Trophoblast cell (in vitro differentiated cells and primary cell): ENCODE measurements at regions not wholly inside any gene's neighbourhood (a gene's known extent, or its start where the extent isn't known, plus 50 kb on each side); places are given as distances from the start of the nearest gene placed in this dataset.

Experiments used
- DNase-seq, 2 donors: peaks; one replicate each; pipeline ENCODE4 v3.0.0-alpha.2; 2016
- H2AFZ ChIP-seq: 2 replicates; pipeline ENCODE4 v1.6.1; 2013; ENCODE audit warnings: low read length, moderate library complexity, mild to moderate bottlenecking; ENCODE audit not compliant: insufficient read depth, poor library complexity
- H2AK5ac ChIP-seq: 2 replicates; pipeline ENCODE4 v1.6.1; 2013; ENCODE audit warnings: mild to moderate bottlenecking, low read length
- H2BK120ac ChIP-seq: 2 replicates; pipeline ENCODE4 v1.6.1; 2013; ENCODE audit warnings: low read length, mild to moderate bottlenecking, moderate library complexity; ENCODE audit not compliant: insufficient read depth, poor library complexity
- H2BK12ac ChIP-seq: 2 replicates; pipeline ENCODE4 v1.6.1; 2013; ENCODE audit warnings: mild to moderate bottlenecking, low read length, moderate library complexity
- H2BK5ac ChIP-seq: 2 replicates; pipeline ENCODE4 v1.6.1; 2013; ENCODE audit warnings: low read length, low read depth, moderate library complexity, mild to moderate bottlenecking; ENCODE audit not compliant: poor library complexity
- H3K14ac ChIP-seq: 2 replicates; pipeline ENCODE4 v1.6.1; 2013; ENCODE audit warnings: mild to moderate bottlenecking, low read length
- H3K18ac ChIP-seq: 2 replicates; pipeline ENCODE4 v1.6.1; 2013; ENCODE audit warnings: mild to moderate bottlenecking, low read length
- H3K23ac ChIP-seq: 2 replicates; pipeline ENCODE4 v1.6.1; 2013; ENCODE audit warnings: low read length
- H3K27ac ChIP-seq: 2 replicates; pipeline ENCODE4 v1.5.1; 2013; ENCODE audit warnings: low read depth, mild to moderate bottlenecking, inconsistent platforms, low read length, moderate library complexity
- H3K27me3 ChIP-seq: 2 replicates; pipeline ENCODE4 v1.6.1; 2013; ENCODE audit warnings: inconsistent platforms, mild to moderate bottlenecking, low read length, moderate library complexity; ENCODE audit not compliant: insufficient read depth
- H3K36me3 ChIP-seq, 2 experiments: 1 replicate in 1 of 2; 2 replicates in 1 of 2; pipeline ENCODE4 v1.6.1; 2013; ENCODE audit warnings: low read length in 2 of 2, mild to moderate bottlenecking in 2 of 2, moderate library complexity in 1 of 2; ENCODE audit not compliant: insufficient read depth in 2 of 2, control insufficient read depth in 1 of 2
- H3K4ac ChIP-seq: 2 replicates; pipeline ENCODE4 v1.6.1; 2013; ENCODE audit warnings: low read depth, mild to moderate bottlenecking, low read length, moderate library complexity
- H3K4me1 ChIP-seq, 2 experiments: 1 replicate in 1 of 2; 2 replicates in 1 of 2; pipeline ENCODE4 v1.6.1; 2013; ENCODE audit warnings: low read length in 2 of 2, mild to moderate bottlenecking in 2 of 2, moderate library complexity in 1 of 2; ENCODE audit not compliant: insufficient read depth in 2 of 2, control insufficient read depth in 1 of 2
- H3K4me2 ChIP-seq: 2 replicates; pipeline ENCODE4 v1.6.1; 2013; ENCODE audit warnings: inconsistent platforms, mild to moderate bottlenecking, low read length, moderate library complexity
- H3K4me3 ChIP-seq: 2 replicates; pipeline ENCODE4 v1.5.1; 2013; ENCODE audit warnings: mild to moderate bottlenecking, low read depth, low read length, inconsistent platforms
- H3K79me1 ChIP-seq: one replicate; pipeline ENCODE4 v1.6.1; 2013; ENCODE audit warnings: low read length
- H3K79me2 ChIP-seq: 2 replicates; pipeline ENCODE4 v1.6.1; 2013; ENCODE audit warnings: low read length, mild to moderate bottlenecking; ENCODE audit not compliant: control insufficient read depth, insufficient read depth, poor library complexity
- H3K9ac ChIP-seq: 2 replicates; pipeline ENCODE4 v1.6.1; 2013; ENCODE audit warnings: mild to moderate bottlenecking, low read length
- H3K9me3 ChIP-seq: 2 replicates; pipeline ENCODE4 v1.6.1; 2013; ENCODE audit warnings: low read depth, mild to moderate bottlenecking, control low read depth, inconsistent platforms, low read length; ENCODE audit not compliant: insufficient read depth
- H4K12ac ChIP-seq: 2 replicates; pipeline ENCODE4 v1.6.1; 2013; ENCODE audit warnings: low read depth, mild to moderate bottlenecking, low read length, moderate library complexity
- H4K8ac ChIP-seq: 2 replicates; pipeline ENCODE4 v1.6.1; 2013; ENCODE audit warnings: low read depth, mild to moderate bottlenecking, low read length, moderate library complexity
- H4K91ac ChIP-seq: one replicate; pipeline ENCODE4 v1.6.1; 2013; ENCODE audit warnings: low read depth, mild to moderate bottlenecking, low read length, moderate library complexity
- WGBS: extraction: QIAGEN DNeasy Blood & Tissue Kit; methylation state at CpG from one replicate; pipeline ENCODE4 v1.1.7; 2013; ENCODE audit warnings: missing lambda C conversion rate; ENCODE audit not compliant: insufficient read length, insufficient coverage; ENCODE audit errors: extremely low coverage; 5-methylcytosine and 5-hydroxymethylcytosine counted together

DNA sequence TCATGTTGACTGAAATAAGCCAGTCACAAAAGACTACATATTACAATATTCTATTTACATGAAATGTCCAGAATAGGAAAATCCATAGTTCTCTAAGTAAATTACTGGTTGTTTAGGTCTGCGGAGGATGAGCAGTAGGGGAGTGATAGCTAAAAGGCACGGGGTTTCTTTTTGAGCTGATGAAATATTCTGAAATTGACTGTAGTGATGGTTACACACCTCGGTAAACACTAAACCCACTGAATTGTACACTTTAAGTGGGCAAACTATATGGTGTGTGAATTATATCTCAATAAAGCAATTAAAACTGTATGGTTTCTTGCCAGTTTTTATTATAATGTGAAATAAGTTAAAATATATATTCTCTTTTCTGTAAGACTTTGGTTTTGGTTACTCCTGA lies 77.7 kb upstream of the TMED7 start:
- no peak overlapping the region for H3K23ac ChIP-seq
- no CpG with 5 or more reads among the region's 3 CpGs for WGBS
- no peak overlapping the region for H3K9ac ChIP-seq

DNA sequence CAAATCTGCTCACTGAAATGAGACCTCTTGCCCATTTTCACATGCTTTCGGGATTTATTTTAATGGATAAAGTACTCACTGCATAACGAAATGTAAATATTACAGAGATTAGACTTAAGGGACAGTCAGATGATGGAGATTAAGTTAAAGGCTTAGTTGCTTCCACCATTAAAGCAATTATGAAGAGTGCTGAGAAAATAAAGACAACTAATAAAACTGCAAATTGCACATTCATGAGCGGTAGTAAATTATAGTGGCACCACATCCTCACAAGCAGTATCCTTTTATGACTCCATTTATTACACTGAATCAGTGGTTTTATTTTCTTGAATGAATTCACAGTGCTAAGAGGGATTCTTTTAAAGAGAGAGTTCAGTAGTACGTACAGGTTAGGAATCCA lies 76.2 kb upstream of the TMED7 start:
- Histone ChIP-seq H4K8ac (no peak overlapping the region), H3K4ac (no peak overlapping the region), H3K4me1 (no peaks in the 10 kb centered on the region), H3K36me3 (no peaks in the 10 kb centered on the region), H3K79me1 (no peaks in the 10 kb centered on the region), H2AFZ (no peak overlapping the region), H3K23ac (no peak overlapping the region), H3K4me3 (no peak overlapping the region), H4K12ac (no peak overlapping the region), H2AK5ac (no peak overlapping the region), H2BK5ac (no peak overlapping the region), H3K27ac (no peak overlapping the region), H2BK12ac (no peak overlapping the region), H3K14ac (no peak overlapping the region), H3K27me3 (no peaks in the 10 kb centered on the region), H4K91ac (no peak overlapping the region), H3K18ac (no peak overlapping the region), H3K9me3 (no peaks in the 10 kb centered on the region), H3K79me2 (no peaks in the 10 kb centered on the region), H3K9ac (no peak overlapping the region), H2BK120ac (no peak overlapping the region), H3K4me2 (no peak overlapping the region)
- no CpG with 5 or more reads among the region's 4 CpGs for WGBS
- DNase-seq = no peak

More for the DNA sequence above, 77.7 kb upstream of the TMED7 start:
- Histone ChIP-seq H3K4ac (no peak overlapping the region), H3K79me2 (no peaks in the 10 kb centered on the region), H3K9me3 (no peaks in the 10 kb centered on the region), H3K27ac (no peak overlapping the region), H2BK5ac (no peak overlapping the region), H3K79me1 (no peaks in the 10 kb centered on the region), H3K18ac (no peak overlapping the region), H3K4me3 (no peak overlapping the region), H4K8ac (no peak overlapping the region), H2BK12ac (no peak overlapping the region), H4K12ac (no peak overlapping the region), H2BK120ac (no peak overlapping the region), H2AFZ (no peak overlapping the region), H3K14ac (no peak overlapping the region), H3K36me3 (no peaks in the 10 kb centered on the region), H4K91ac (no peak overlapping the region), H3K4me2 (no peak overlapping the region), H3K27me3 (no peaks in the 10 kb centered on the region), H3K4me1 (no peaks in the 10 kb centered on the region), H2AK5ac (no peak overlapping the region)
- no peak for DNase-seq

DNA sequence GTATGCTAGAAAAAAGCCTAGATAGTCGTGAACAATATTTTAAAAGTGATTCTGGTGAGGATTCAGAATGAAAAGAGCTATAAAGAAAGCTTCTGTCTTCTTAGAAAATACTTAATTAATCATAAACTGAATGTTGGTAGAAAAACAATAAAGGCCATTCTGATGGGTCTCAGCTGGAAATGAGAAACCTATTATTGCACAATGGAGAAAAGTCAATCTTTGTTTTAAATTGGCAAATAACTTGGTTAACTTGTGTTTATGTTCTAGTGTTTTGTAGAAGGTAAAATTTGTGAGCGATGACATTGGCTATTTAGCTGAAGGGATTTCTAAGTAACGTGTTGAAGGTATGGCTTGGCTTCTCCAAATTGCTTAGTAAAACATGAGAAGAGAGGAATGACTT lies 74.1 kb upstream of the TMED7 start:
- Histone ChIP-seq H2BK5ac (no peak overlapping the region), H3K79me1 (no peaks in the 10 kb centered on the region), H2BK12ac (no peak overlapping the region), H3K36me3 (no peaks in the 10 kb centered on the region), H4K12ac (no peak overlapping the region), H2BK120ac (no peak overlapping the region), H2AK5ac (no peak overlapping the region), H3K27me3 (no peaks in the 10 kb centered on the region), H3K79me2 (no peaks in the 10 kb centered on the region), H3K4ac (no peak overlapping the region), H3K4me2 (no peak overlapping the region), H3K18ac (no peak overlapping the region), H3K9me3 (no peaks in the 10 kb centered on the region), H4K91ac (no peak overlapping the region), H4K8ac (no peak overlapping the region), H2AFZ (no peak overlapping the region), H3K14ac (no peak overlapping the region), H3K4me3 (no peak overlapping the region), H3K27ac (no peak overlapping the region), H3K4me1 (no peaks in the 10 kb centered on the region), H3K23ac (no peak overlapping the region), H3K9ac (no peak overlapping the region)
- WGBS = no CpG with 5 or more reads among the region's 3 CpGs
- no peak for DNase-seq

DNA sequence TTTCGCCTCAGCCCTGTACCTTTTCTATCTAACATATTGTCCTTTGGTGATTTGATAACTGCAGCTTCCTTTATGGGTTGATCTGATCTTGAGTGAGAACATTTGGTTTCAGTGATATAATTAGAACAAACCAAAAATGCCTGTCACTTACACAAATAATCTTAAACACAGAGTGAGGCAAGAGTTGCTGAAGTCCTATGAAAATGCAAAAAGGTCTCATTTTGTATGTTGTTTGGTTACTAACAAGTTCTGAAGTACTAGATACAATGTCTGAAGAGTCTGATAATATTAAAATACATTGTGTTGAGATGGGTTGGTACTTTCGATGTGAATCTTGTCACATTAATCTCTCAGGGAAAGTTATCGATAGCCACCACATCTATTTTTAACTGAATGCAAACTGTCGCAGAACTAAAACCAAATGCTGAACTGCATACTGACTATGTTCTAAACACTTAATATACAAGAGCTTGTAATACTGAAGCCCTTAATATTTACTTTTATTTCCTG lies 70.4 kb upstream of the TMED7 start:
- no CpG with 5 or more reads among the region's 4 CpGs for WGBS
- H3K9ac ChIP-seq = no peak overlapping the region
- H3K23ac ChIP-seq = no peak overlapping the region
- H4K91ac ChIP-seq = no peak overlapping the region
- no peak overlapping the region for H3K27ac ChIP-seq
- H3K36me3 ChIP-seq = no peaks in the 10 kb centered on the region
- no peak overlapping the region for H2BK12ac ChIP-seq
- no peak overlapping the region for H3K4me3 ChIP-seq
- no peaks in the 10 kb centered on the region for H3K9me3 ChIP-seq
- H2AFZ ChIP-seq = no peak overlapping the region
- no peaks in the 10 kb centered on the region for H3K79me2 ChIP-seq
- H3K79me1 ChIP-seq = no peaks in the 10 kb centered on the region
- DNase-seq = no peak
- H3K4me1 ChIP-seq = no peaks in the 10 kb centered on the region
- H2AK5ac ChIP-seq = no peak overlapping the region
- no peaks in the 10 kb centered on the region for H3K27me3 ChIP-seq
- no peak overlapping the region for H3K14ac ChIP-seq
- no peak overlapping the region for H2BK5ac ChIP-seq
- no peak overlapping the region for H2BK120ac ChIP-seq
- no peak overlapping the region for H3K4ac ChIP-seq
- H4K12ac ChIP-seq = no peak overlapping the region
- no peak overlapping the region for H4K8ac ChIP-seq
- H3K18ac ChIP-seq = no peak overlapping the region
- no peak overlapping the region for H3K4me2 ChIP-seq
